ENCODE measurements at regions not wholly inside any gene's neighbourhood (a gene's known extent, or its start where the extent isn't known, plus 50 kb on each side); places are given as distances from the start of the nearest gene placed in this dataset.

DNA sequence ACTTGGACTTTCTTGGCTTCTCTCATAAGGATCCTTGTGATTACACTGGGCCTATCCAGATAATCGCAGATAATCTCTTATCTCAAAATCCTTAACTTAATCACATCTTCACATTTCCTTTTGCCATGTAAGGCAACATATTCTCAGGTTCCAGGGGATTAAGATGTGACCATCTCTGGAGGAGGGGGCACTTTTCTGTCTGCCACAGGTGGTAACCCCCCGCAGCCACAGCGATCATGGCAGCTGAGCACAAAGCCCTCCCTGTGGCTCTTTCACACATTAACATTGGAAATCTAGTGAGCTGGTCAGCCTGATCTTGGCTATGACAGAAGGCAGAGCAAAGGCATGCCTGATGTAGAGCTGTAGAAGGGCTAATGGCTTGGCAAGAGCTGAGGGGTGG, 69.1 kb upstream of the CD82 start:
- no peak for DNase-seq (ENCODE audit: low read depth)
- TF ChIP-seq, protein P1, sequence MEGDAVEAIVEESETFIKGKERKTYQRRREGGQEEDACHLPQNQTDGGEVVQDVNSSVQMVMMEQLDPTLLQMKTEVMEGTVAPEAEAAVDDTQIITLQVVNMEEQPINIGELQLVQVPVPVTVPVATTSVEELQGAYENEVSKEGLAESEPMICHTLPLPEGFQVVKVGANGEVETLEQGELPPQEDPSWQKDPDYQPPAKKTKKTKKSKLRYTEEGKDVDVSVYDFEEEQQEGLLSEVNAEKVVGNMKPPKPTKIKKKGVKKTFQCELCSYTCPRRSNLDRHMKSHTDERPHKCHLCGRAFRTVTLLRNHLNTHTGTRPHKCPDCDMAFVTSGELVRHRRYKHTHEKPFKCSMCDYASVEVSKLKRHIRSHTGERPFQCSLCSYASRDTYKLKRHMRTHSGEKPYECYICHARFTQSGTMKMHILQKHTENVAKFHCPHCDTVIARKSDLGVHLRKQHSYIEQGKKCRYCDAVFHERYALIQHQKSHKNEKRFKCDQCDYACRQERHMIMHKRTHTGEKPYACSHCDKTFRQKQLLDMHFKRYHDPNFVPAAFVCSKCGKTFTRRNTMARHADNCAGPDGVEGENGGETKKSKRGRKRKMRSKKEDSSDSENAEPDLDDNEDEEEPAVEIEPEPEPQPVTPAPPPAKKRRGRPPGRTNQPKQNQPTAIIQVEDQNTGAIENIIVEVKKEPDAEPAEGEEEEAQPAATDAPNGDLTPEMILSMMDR (conservative IDR thresholded peaks at IDR 0.05; ENCODE audit: control insufficient read depth, insufficient read depth, low read depth, low read length), result no peak
- no peak overlapping the region for H3K4me3 ChIP-seq (ENCODE audit: control insufficient read depth, low read depth, low read length)

DNA sequence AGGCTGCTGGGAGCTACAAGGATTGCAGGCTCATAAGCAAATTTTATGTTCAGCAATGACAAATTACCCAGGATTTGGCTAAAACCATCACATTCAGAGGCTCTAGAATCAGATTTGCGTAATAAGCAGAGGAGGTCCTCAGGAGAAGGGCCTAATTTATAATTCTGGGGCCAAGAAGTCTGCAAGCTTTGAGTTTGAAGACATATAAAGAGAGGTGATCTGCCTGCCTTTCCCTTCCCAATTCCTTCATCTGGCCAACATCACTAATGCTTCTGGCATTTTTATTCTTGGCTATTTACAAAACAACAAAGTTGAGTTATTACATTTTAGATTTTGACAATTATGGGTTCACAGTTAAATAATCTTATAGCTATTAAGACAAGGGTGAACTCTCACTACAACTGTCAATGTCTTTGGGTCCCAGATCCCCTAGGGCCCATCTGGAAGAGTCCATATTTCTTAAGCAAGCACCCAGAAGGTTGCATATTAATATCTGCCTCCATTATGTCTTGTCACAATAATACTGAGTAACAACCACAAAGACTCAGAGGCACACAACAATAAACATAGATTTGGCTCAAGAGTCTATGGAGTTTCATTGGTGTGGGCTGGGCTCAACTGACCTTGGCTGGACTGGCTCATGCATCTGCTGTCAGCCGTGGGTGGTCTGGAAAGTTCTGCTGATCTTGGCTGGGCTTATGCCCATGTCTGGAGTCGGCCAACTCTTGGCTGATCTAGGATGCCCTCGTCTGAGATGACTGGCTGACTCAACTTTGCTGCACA, 67.2 kb upstream of the CD82 start:
- DNase-seq (ENCODE audit: low read depth), result peak; percentile 41
- TF ChIP-seq, protein P1 (conservative IDR thresholded peaks at IDR 0.05; ENCODE audit: control insufficient read depth, insufficient read depth, low read depth, low read length), result no peak

DNA sequence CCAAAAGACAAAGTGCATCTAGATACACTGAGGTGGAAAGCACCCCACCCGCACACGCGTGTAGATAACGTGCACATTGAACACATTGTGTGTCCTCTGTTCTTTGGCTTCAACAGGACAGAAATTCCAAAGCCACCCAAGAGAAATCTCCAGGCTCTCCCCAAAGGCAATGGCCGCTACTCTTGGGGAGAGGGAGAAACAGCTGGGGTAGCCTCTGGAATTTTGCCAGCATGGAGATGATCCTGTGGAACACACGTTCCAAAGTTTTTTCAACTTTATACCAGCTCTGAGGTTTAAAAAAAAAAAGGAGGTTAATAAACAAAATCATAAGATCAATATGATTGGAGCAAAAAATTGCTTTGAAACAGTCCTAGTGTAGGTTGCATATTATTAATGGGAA, 63.0 kb upstream of the CD82 start:
- TF ChIP-seq, protein P1 (conservative IDR thresholded peaks at IDR 0.05; ENCODE audit: control insufficient read depth, insufficient read depth, low read depth, low read length), result no peak
- DNase-seq (ENCODE audit: low read depth), result no peak
- no peak overlapping the region for H3K4me3 ChIP-seq (ENCODE audit: control insufficient read depth, low read depth, low read length)

More for the DNA sequence above, 67.2 kb upstream of the CD82 start:
- H3K4me3 ChIP-seq (ENCODE audit: control insufficient read depth, low read depth, low read length), result no peak overlapping the region

DNA sequence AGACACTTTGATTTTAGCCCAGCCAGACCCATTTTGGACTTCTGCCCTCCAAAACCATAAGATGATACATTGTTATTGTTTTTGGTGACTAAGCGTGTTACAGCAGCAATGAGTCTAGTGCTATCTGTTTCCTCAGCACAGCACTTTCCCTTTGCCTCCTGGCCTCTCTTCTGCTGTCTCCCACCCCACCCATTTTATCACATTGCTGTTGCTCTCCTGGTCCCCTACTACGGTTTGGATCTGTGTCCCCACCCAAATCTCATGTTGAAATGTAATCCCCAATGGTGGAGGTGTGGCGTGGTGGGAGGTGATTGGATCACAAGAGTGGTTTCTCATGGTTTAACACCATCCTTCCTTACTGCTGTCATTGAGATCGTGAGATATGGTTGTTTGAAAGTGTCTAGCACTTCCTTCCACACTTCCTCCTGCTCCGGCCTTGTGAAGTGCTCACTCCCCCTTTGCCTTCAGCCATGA, 59.8 kb upstream of the CD82 start:
- TF ChIP-seq, protein P1 (conservative IDR thresholded peaks at IDR 0.05; ENCODE audit: control insufficient read depth, insufficient read depth, low read depth, low read length), result no peak
- DNase-seq (ENCODE audit: low read depth), result peak; percentile 87
- H3K4me3 ChIP-seq (ENCODE audit: control insufficient read depth, low read depth, low read length), result no peak overlapping the region

DNA sequence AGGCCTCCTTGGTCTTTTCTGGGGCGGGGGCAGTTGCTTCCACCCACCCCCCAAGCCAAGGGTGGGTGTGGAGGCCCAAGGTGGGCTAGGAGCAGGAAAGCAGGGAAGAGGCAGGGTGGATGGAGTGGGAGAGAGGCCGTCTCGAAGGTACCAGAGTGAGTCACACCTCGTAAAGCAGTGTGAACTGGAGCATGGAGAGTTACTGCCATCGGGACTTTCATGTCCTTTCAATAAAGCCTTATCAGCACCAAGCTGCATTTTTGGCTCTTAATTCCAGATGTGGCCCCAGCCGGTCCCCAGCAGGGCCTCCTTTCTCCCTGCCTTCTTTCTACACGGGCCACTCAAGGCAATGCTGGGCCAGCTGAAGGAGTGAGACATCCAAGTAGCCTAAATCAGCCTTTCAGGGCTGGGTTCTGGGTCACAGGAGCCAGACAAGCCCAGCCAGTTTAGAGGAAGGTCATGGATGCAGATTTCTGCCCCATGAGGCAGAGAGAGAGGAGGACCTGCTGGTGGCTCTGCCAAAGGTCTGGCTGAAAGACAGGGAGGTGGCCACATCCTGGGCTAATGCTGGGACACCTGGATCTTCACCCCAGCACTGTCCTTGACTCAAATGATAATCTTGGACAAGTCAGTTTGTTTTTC, 59.0 kb upstream of the CD82 start:
- DNase-seq (ENCODE audit: low read depth), result no peak
- H3K4me3 ChIP-seq (ENCODE audit: control insufficient read depth, low read depth, low read length), result no peak overlapping the region
- TF ChIP-seq, protein P1 (conservative IDR thresholded peaks at IDR 0.05; ENCODE audit: control insufficient read depth, insufficient read depth, low read depth, low read length), result no peak

DNA sequence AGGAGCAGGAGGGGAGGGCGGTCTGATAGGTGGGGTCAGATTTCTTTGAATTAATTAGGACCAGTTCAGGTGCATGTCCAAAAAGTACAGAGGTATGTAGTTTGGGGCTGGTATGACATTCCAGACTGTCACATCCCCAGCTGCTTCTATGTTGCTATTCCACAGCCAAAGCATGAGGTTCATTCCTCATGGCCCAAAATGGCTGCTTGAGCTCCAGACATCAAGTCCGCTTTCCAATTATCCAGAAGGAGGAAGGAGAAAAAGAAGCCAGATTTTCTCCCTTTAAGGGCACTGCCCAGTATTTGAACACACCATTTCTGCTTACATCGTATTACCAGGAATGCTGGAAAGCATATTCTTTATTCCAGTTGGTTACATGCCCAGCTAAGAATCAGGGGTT, 58.0 kb upstream of the CD82 start:
- TF ChIP-seq, protein P1 (conservative IDR thresholded peaks at IDR 0.05; ENCODE audit: control insufficient read depth, insufficient read depth, low read depth, low read length), result no peak
- no peak for DNase-seq (ENCODE audit: low read depth)
- H3K4me3 ChIP-seq (ENCODE audit: control insufficient read depth, low read depth, low read length), result no peak overlapping the region
